ENCODE measurements at regions not wholly inside any gene's neighbourhood (a gene's known extent, or its start where the extent isn't known, plus 50 kb on each side); places are given as distances from the start of the nearest gene placed in this dataset.

- intact Hi-C loops (cut with micrococcal nuclease; ENCODE audit: unreplicated experiment): no loop called here
- H3K4me2 ChIP-seq (ENCODE audit: low read length): no peak overlapping the region
- DNase-seq (ENCODE audit: low spot score): no peak
- no peak for TF ChIP-seq CTCF (conservative IDR thresholded peaks at IDR 0.05; ENCODE audit: low read length)
- TF ChIP-seq EZH2phosphoT487 (IDR thresholded peaks at IDR 0.05; ENCODE audit: borderline replicate concordance, low read depth, low read length): no peak
- H3K27ac ChIP-seq (ENCODE audit: low read depth, low read length, poor library complexity, severe bottlenecking): no peak overlapping the region
- no peak overlapping the region for H3K4me3 ChIP-seq (ENCODE audit: low read depth, low read length, poor library complexity, severe bottlenecking)
- H2AFZ ChIP-seq (ENCODE audit: low read length): no peak overlapping the region
- POLR2A ChIA-PET: no interaction called here
- H3K4me1 ChIP-seq (ENCODE audit: insufficient read depth, low read length, poor library complexity, severe bottlenecking): peaks cover 11% of the 10 kb centered on the region
- no peaks in the 10 kb centered on the region for H4K20me1 ChIP-seq (ENCODE audit: insufficient read depth, low read length)
- no peaks in the 10 kb centered on the region for H3K9me3 ChIP-seq (ENCODE audit: low read length)
- H3K36me3 ChIP-seq (ENCODE audit: insufficient read depth, low read length): no peaks in the 10 kb centered on the region
- CTCF ChIA-PET (ENCODE audit: unreplicated experiment): no interaction called here
- H3K79me2 ChIP-seq (ENCODE audit: insufficient read depth, low read depth, low read length): no peaks in the 10 kb centered on the region
- no peaks in the 10 kb centered on the region for H3K9me2 ChIP-seq (ENCODE audit: insufficient read depth, low read length)
- no TSS peak for BruUV-seq (replicated peaks)
Observed at GRCh38 chr10:124288486-124288885, 130.2 kb downstream of the OAT start.

GRCh38 chr10:124287791-124288190 lies 130.9 kb downstream of the OAT start:
- Histone ChIP-seq H3K27ac (ENCODE audit: low read depth, low read length, poor library complexity, severe bottlenecking) (no peak overlapping the region), H3K9me3 (ENCODE audit: low read length) (no peaks in the 10 kb centered on the region), H2AFZ (ENCODE audit: low read length) (no peak overlapping the region), H3K4me2 (ENCODE audit: low read length) (no peak overlapping the region), H3K79me2 (ENCODE audit: insufficient read depth, low read depth, low read length) (no peaks in the 10 kb centered on the region), H3K4me1 (ENCODE audit: insufficient read depth, low read length, poor library complexity, severe bottlenecking) (peaks cover 11% of the 10 kb centered on the region), H3K36me3 (ENCODE audit: insufficient read depth, low read length) (no peaks in the 10 kb centered on the region), H3K4me3 (ENCODE audit: low read depth, low read length, poor library complexity, severe bottlenecking) (no peak overlapping the region), H4K20me1 (ENCODE audit: insufficient read depth, low read length) (no peaks in the 10 kb centered on the region), H3K9me2 (ENCODE audit: insufficient read depth, low read length) (no peaks in the 10 kb centered on the region)
- POLR2A ChIA-PET: no interaction called here
- CTCF ChIA-PET (ENCODE audit: unreplicated experiment): no interaction called here
- intact Hi-C loops (cut with micrococcal nuclease; ENCODE audit: unreplicated experiment): no loop called here
- no TSS peak for BruUV-seq (replicated peaks)
- no peak for DNase-seq (ENCODE audit: low spot score)
- no peak for TF ChIP-seq EZH2phosphoT487 (IDR thresholded peaks at IDR 0.05; ENCODE audit: borderline replicate concordance, low read depth, low read length)
- TF ChIP-seq CTCF (conservative IDR thresholded peaks at IDR 0.05; ENCODE audit: low read length): no peak

GRCh38 chr10:124287071-124287685 lies 131.5 kb downstream of the OAT start:
- ChIA-PET POLR2A (no interaction called here), CTCF (ENCODE audit: unreplicated experiment) (no interaction called here)
- no peak for DNase-seq (ENCODE audit: low spot score)
- Histone ChIP-seq H2AFZ (ENCODE audit: low read length) (no peak overlapping the region), H3K9me2 (ENCODE audit: insufficient read depth, low read length) (no peaks in the 10 kb centered on the region), H3K79me2 (ENCODE audit: insufficient read depth, low read depth, low read length) (no peaks in the 10 kb centered on the region), H3K27ac (ENCODE audit: low read depth, low read length, poor library complexity, severe bottlenecking) (no peak overlapping the region), H3K4me1 (ENCODE audit: insufficient read depth, low read length, poor library complexity, severe bottlenecking) (peaks cover 11% of the 10 kb centered on the region), H3K36me3 (ENCODE audit: insufficient read depth, low read length) (no peaks in the 10 kb centered on the region), H3K4me2 (ENCODE audit: low read length) (no peak overlapping the region), H4K20me1 (ENCODE audit: insufficient read depth, low read length) (no peaks in the 10 kb centered on the region), H3K9me3 (ENCODE audit: low read length) (no peaks in the 10 kb centered on the region), H3K4me3 (ENCODE audit: low read depth, low read length, poor library complexity, severe bottlenecking) (no peak overlapping the region)
- no TSS peak for BruUV-seq (replicated peaks)
- TF ChIP-seq CTCF (conservative IDR thresholded peaks at IDR 0.05; ENCODE audit: low read length) (no peak), EZH2phosphoT487 (IDR thresholded peaks at IDR 0.05; ENCODE audit: borderline replicate concordance, low read depth, low read length) (no peak)
- intact Hi-C loops (cut with micrococcal nuclease; ENCODE audit: unreplicated experiment): no loop called here
